Neuronal stem cell (in vitro differentiated cells): ENCODE measurements at regions not wholly inside any gene's neighbourhood (a gene's known extent, or its start where the extent isn't known, plus 50 kb on each side); places are given as distances from the start of the nearest gene placed in this dataset.
A peak's percentile ranks its signal among the peaks of the same experiment; 100 is the strongest.

Experiments
- DNase-seq: peaks from one replicate; pipeline ENCODE4 v3.0.0-alpha.2; 2013; ENCODE audit warnings: low spot score
- H2AFZ ChIP-seq: one replicate; pipeline ENCODE4 v1.6.1; 2013; ENCODE audit warnings: mild to moderate bottlenecking, low read length, inconsistent platforms
- H2AK5ac ChIP-seq: 2 replicates; pipeline ENCODE4 v1.6.1; 2013; ENCODE audit warnings: low read depth, mild to moderate bottlenecking, inconsistent platforms, low read length, moderate library complexity, mixed read lengths
- H2BK120ac ChIP-seq: 2 replicates; pipeline ENCODE4 v1.6.1; 2013; ENCODE audit warnings: low read depth, mild to moderate bottlenecking, inconsistent platforms, low read length, moderate library complexity, mixed read lengths
- H2BK12ac ChIP-seq: one replicate; pipeline ENCODE4 v1.6.1; 2013; ENCODE audit warnings: low read length, inconsistent platforms
- H2BK15ac ChIP-seq: 2 replicates; pipeline ENCODE4 v1.6.1; 2013; ENCODE audit warnings: mild to moderate bottlenecking, low read length, inconsistent platforms, mixed read lengths
- H2BK5ac ChIP-seq: one replicate; pipeline ENCODE4 v1.6.1; 2013; ENCODE audit warnings: inconsistent platforms, mild to moderate bottlenecking, low read length, moderate library complexity
- H3K14ac ChIP-seq: one replicate; pipeline ENCODE4 v1.6.1; 2013; ENCODE audit warnings: low read length, inconsistent platforms
- H3K18ac ChIP-seq: 2 replicates; pipeline ENCODE4 v1.6.1; 2013; ENCODE audit warnings: low read length, inconsistent platforms
- H3K23ac ChIP-seq: 2 replicates; pipeline ENCODE4 v1.6.1; 2013; ENCODE audit warnings: low read depth, mild to moderate bottlenecking, mixed read lengths, low read length, inconsistent platforms; ENCODE audit not compliant: poor library complexity
- H3K27ac ChIP-seq: replicated peaks from 3 replicates; pipeline ENCODE4 v1.5.1; 2013; ENCODE audit warnings: low read length, inconsistent platforms
- H3K27me3 ChIP-seq, 3 experiments: 2 replicates each; pipeline ENCODE4 v1.6.1; 2013; ENCODE audit warnings: low read length in 3 of 3, mild to moderate bottlenecking in 2 of 3, inconsistent platforms in 1 of 3, low read depth in 1 of 3, mixed read lengths in 1 of 3, moderate library complexity in 1 of 3; ENCODE audit not compliant: control insufficient read depth in 3 of 3, insufficient read depth in 3 of 3
- H3K36me3 ChIP-seq, 2 donors: replicated peaks in 1 of 2; 2 replicates each; pipeline ENCODE4 v1.6.1; 2013; ENCODE audit warnings: low read length in 2 of 2; ENCODE audit not compliant: control insufficient read depth in 2 of 2, insufficient read depth in 2 of 2
- H3K4ac ChIP-seq: 2 replicates; pipeline ENCODE4 v1.6.1; 2013; ENCODE audit warnings: inconsistent platforms, mild to moderate bottlenecking, low read length, moderate library complexity
- H3K4me1 ChIP-seq, 2 donors: 1 replicate in 1 of 2; 2 replicates in 1 of 2; pipeline ENCODE4 v1.6.1; 2013; ENCODE audit warnings: low read length in 2 of 2, low read depth in 1 of 2; ENCODE audit not compliant: control insufficient read depth in 2 of 2, insufficient read depth in 1 of 2
- H3K4me2 ChIP-seq: one replicate; pipeline ENCODE4 v1.6.1; 2013; ENCODE audit warnings: mild to moderate bottlenecking, low read length, inconsistent platforms; ENCODE audit not compliant: insufficient read depth, poor library complexity, severe bottlenecking
- H3K4me3 ChIP-seq, 2 donors: 2 replicates each; pipeline ENCODE4 v1.5.1; 2013; ENCODE audit warnings: low read length in 2 of 2, mild to moderate bottlenecking in 2 of 2, inconsistent platforms in 1 of 2, moderate library complexity in 1 of 2
- H3K79me1 ChIP-seq: one replicate; pipeline ENCODE4 v1.6.1; 2013; ENCODE audit warnings: low read depth, mild to moderate bottlenecking, inconsistent platforms, low read length, moderate library complexity
- H3K9ac ChIP-seq: one replicate; pipeline ENCODE4 v1.6.1; 2013; ENCODE audit warnings: mild to moderate bottlenecking, low read depth, low read length, inconsistent platforms; ENCODE audit not compliant: poor library complexity
- H3K9me3 ChIP-seq, 2 donors: replicated peaks in 1 of 2; 2 replicates each; pipeline versions ENCODE3 to v1.6.1; 2013; ENCODE audit warnings: low read length in 2 of 2, mild to moderate bottlenecking in 2 of 2, inconsistent platforms in 1 of 2, low read depth in 1 of 2, mixed read lengths in 1 of 2, moderate library complexity in 1 of 2; ENCODE audit not compliant: control insufficient read depth in 2 of 2, insufficient read depth in 1 of 2
- H4K8ac ChIP-seq: one replicate; pipeline ENCODE4 v1.6.1; 2013; ENCODE audit warnings: low read depth, mild to moderate bottlenecking, inconsistent platforms, low read length, moderate library complexity
- H4K91ac ChIP-seq: one replicate; pipeline ENCODE4 v1.6.1; 2013; ENCODE audit warnings: low read length, low read depth, mild to moderate bottlenecking, inconsistent platforms; ENCODE audit not compliant: poor library complexity
- WGBS, 2 donors: extraction: QIAGEN DNeasy Blood & Tissue Kit; methylation state at CpG; one replicate each; pipeline ENCODE4 v1.1.7; 2013; ENCODE audit warnings: missing lambda C conversion rate in 2 of 2, mixed read lengths in 1 of 2; ENCODE audit not compliant: insufficient read length in 2 of 2, insufficient replicate concordance in 1 of 2; ENCODE audit errors: extremely low coverage in 2 of 2; 5-methylcytosine and 5-hydroxymethylcytosine counted together

DNA sequence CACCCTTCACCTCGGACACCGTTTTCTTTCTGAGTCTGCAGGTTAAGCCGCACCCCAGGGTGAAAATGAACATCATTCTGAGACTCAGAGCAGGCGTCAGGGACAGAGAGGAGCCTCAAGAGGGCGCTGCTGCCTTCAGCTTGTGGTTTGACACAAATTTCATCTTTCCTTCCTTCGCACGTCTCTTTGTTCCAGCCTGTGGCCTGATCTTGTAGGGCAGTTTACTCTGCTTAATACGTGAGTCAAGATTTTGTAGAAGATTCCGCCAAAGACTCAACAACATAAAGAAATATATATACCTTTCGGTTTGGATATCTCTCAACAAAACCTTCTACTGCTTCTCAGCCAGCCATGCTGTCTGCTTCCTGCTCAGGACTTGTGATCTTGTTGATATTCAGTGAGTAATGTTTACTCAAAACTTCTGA lies 329.3 kb upstream of the OR4E1 start:
- no peak overlapping the region for H4K91ac ChIP-seq
- no peak overlapping the region for H2BK15ac ChIP-seq
- H2AK5ac ChIP-seq = no peak overlapping the region
- H3K79me1 ChIP-seq = no peaks in the 10 kb centered on the region
- no peak overlapping the region for H3K4me3 ChIP-seq
- H2BK12ac ChIP-seq = no peak overlapping the region
- no peak overlapping the region for H3K23ac ChIP-seq
- H3K9ac ChIP-seq = no peak overlapping the region
- H3K14ac ChIP-seq = no peak overlapping the region
- DNase-seq = peak; percentile 49
- no peak overlapping the region for H2BK5ac ChIP-seq
- no peak overlapping the region for H3K18ac ChIP-seq
- no peak overlapping the region for H3K4me2 ChIP-seq
- H3K4me1 ChIP-seq = no peaks in the 10 kb centered on the region
- no peak overlapping the region for H2BK120ac ChIP-seq
- H3K4ac ChIP-seq = no peak overlapping the region
- H2AFZ ChIP-seq = no peak overlapping the region
- H4K8ac ChIP-seq = no peak overlapping the region
- WGBS, 2 donors = no CpG with 5 or more reads among the region's 10 CpGs
- H3K27ac ChIP-seq = no peak overlapping the region
- H3K27me3 ChIP-seq = no peaks in the 10 kb centered on the region
- no peaks in the 10 kb centered on the region for H3K9me3 ChIP-seq
- H3K36me3 ChIP-seq = no peaks in the 10 kb centered on the region

- Histone ChIP-seq H3K4me3 (no peak overlapping the region), H4K91ac (no peak overlapping the region), H3K9me3 (no peaks in the 10 kb centered on the region), H2AFZ (no peak overlapping the region), H3K27ac (no peak overlapping the region), H2BK12ac (no peak overlapping the region), H2BK5ac (no peak overlapping the region), H4K8ac (no peak overlapping the region), H3K9ac (no peak overlapping the region), H3K27me3 (no peaks in the 10 kb centered on the region), H3K79me1 (no peaks in the 10 kb centered on the region), H3K36me3 (no peaks in the 10 kb centered on the region), H3K18ac (no peak overlapping the region), H2BK120ac (no peak overlapping the region), H3K14ac (no peak overlapping the region), H3K23ac (no peak overlapping the region), H2BK15ac (no peak overlapping the region), H2AK5ac (no peak overlapping the region), H3K4me1 (no peaks in the 10 kb centered on the region), H3K4ac (no peak overlapping the region), H3K4me2 (no peak overlapping the region)
- no CpG with 5 or more reads among the region's 2 CpGs for WGBS, 2 donors
- DNase-seq = no peak
These were observed 325.8 kb upstream of the OR4E1 start for GRCh38 chr14:21999402-21999801.

GRCh38 chr14:21997300-21997699 lies 323.7 kb upstream of the OR4E1 start:
- H3K4me3 ChIP-seq = no peak overlapping the region
- no peak overlapping the region for H2BK5ac ChIP-seq
- no peaks in the 10 kb centered on the region for H3K27me3 ChIP-seq
- H2AFZ ChIP-seq = no peak overlapping the region
- H3K27ac ChIP-seq = no peak overlapping the region
- H3K14ac ChIP-seq = no peak overlapping the region
- no peaks in the 10 kb centered on the region for H3K4me1 ChIP-seq
- H3K9me3 ChIP-seq = no peaks in the 10 kb centered on the region
- no peak overlapping the region for H2BK15ac ChIP-seq
- no peak overlapping the region for H3K4ac ChIP-seq
- H3K23ac ChIP-seq = no peak overlapping the region
- no peaks in the 10 kb centered on the region for H3K36me3 ChIP-seq
- H2AK5ac ChIP-seq = no peak overlapping the region
- no peaks in the 10 kb centered on the region for H3K79me1 ChIP-seq
- no peak overlapping the region for H3K4me2 ChIP-seq
- no peak overlapping the region for H3K18ac ChIP-seq
- H4K8ac ChIP-seq = no peak overlapping the region
- DNase-seq = peak; percentile 43
- no peak overlapping the region for H2BK12ac ChIP-seq
- no CpG with 5 or more reads among the region's 3 CpGs for WGBS, 2 donors
- no peak overlapping the region for H4K91ac ChIP-seq
- no peak overlapping the region for H2BK120ac ChIP-seq
- H3K9ac ChIP-seq = no peak overlapping the region

GRCh38 chr14:21995332-21995731 lies 321.7 kb upstream of the OR4E1 start:
- no peak overlapping the region for H3K9ac ChIP-seq
- H3K4me3 ChIP-seq = no peak overlapping the region
- H3K4me2 ChIP-seq = no peak overlapping the region
- H3K18ac ChIP-seq = no peak overlapping the region
- no peak overlapping the region for H2BK120ac ChIP-seq
- no peak overlapping the region for H2BK15ac ChIP-seq
- no peak overlapping the region for H3K4ac ChIP-seq
- H3K36me3 ChIP-seq = no peaks in the 10 kb centered on the region
- H4K91ac ChIP-seq = no peak overlapping the region
- no peaks in the 10 kb centered on the region for H3K9me3 ChIP-seq
- no peak for DNase-seq
- no peaks in the 10 kb centered on the region for H3K27me3 ChIP-seq
- no peak overlapping the region for H4K8ac ChIP-seq
- no peak overlapping the region for H3K27ac ChIP-seq
- no peak overlapping the region for H2BK5ac ChIP-seq
- no peak overlapping the region for H2AFZ ChIP-seq
- no peaks in the 10 kb centered on the region for H3K4me1 ChIP-seq
- no peak overlapping the region for H2BK12ac ChIP-seq
- no peak overlapping the region for H3K23ac ChIP-seq
- H2AK5ac ChIP-seq = no peak overlapping the region
- no peak overlapping the region for H3K14ac ChIP-seq
- H3K79me1 ChIP-seq = no peaks in the 10 kb centered on the region
